GM21367 (cell line): ENCODE measurements at regions not wholly inside any gene's neighbourhood (a gene's known extent, or its start where the extent isn't known, plus 50 kb on each side); places are given as distances from the start of the nearest gene placed in this dataset.
A peak's percentile ranks its signal among the peaks of the same experiment; 100 is the strongest.

ENCODE experiments used
- ATAC-seq: cut with Tn5 transposase; IDR thresholded peaks from one replicate; pipeline ENCODE4 v1.9.1; 2021; ENCODE audit not compliant: unreplicated experiment

GRCh38 chr7:97466071-97466470 lies 265.8 kb upstream of the TAC1 start:
- ATAC-seq: no peak

GRCh38 chr7:97466999-97467740 lies 264.7 kb upstream of the TAC1 start:
- no peak for ATAC-seq

GRCh38 chr7:97468493-97468892 lies 263.4 kb upstream of the TAC1 start:
- ATAC-seq: no peak

- ATAC-seq: no peak
Measured at GRCh38 chr7:97470726-97471125, 261.2 kb upstream of the TAC1 start.

GRCh38 chr7:97471491-97471890 lies 260.4 kb upstream of the TAC1 start:
- no peak for ATAC-seq

GRCh38 chr7:97479740-97480290 lies 252.1 kb upstream of the TAC1 start:
- no peak for ATAC-seq

GRCh38 chr7:97480772-97481390 lies 251.0 kb upstream of the TAC1 start:
- no peak for ATAC-seq

GRCh38 chr7:97495487-97495886 lies 236.4 kb upstream of the TAC1 start:
- ATAC-seq: no peak

- ATAC-seq: peak; percentile 75
Measured at GRCh38 chr7:97499204-97499603, 232.7 kb upstream of the TAC1 start.

- no peak for ATAC-seq
Measured at GRCh38 chr7:97503367-97504094, 228.4 kb upstream of the TAC1 start.

GRCh38 chr7:97506728-97507127 lies 225.2 kb upstream of the TAC1 start:
- ATAC-seq: no peak

GRCh38 chr7:97512441-97513207 lies 219.3 kb upstream of the TAC1 start:
- no peak for ATAC-seq

- no peak for ATAC-seq
Measured at GRCh38 chr7:97513326-97513725, 218.6 kb upstream of the TAC1 start.

GRCh38 chr7:97541188-97541587 lies 190.7 kb upstream of the TAC1 start:
- no peak for ATAC-seq

GRCh38 chr7:97555857-97556421 lies 175.9 kb upstream of the TAC1 start:
- ATAC-seq: no peak

- no peak for ATAC-seq
Measured at GRCh38 chr7:97565665-97566064, 166.2 kb upstream of the TAC1 start.

GRCh38 chr7:97573065-97573464 lies 158.8 kb upstream of the TAC1 start:
- no peak for ATAC-seq

GRCh38 chr7:97576043-97576442 lies 155.8 kb upstream of the TAC1 start:
- ATAC-seq: no peak

GRCh38 chr7:97578225-97578624 lies 153.7 kb upstream of the TAC1 start:
- ATAC-seq: no peak

GRCh38 chr7:97580205-97580604 lies 151.7 kb upstream of the TAC1 start:
- no peak for ATAC-seq

- no peak for ATAC-seq
Measured at GRCh38 chr7:97595439-97595838, 136.4 kb upstream of the TAC1 start.
